GM23338 (cell line): ENCODE measurements at regions not wholly inside any gene's neighbourhood (a gene's known extent, or its start where the extent isn't known, plus 50 kb on each side); places are given as distances from the start of the nearest gene placed in this dataset.

Experiments used
- ATAC-seq: fragments of 200-7000 bp; cut with Tn5 transposase; 3 replicates; pipeline ENCODE4 v1.9.1; 2020
- DNase-seq: peaks from one replicate; pipeline ENCODE4 v3.0.0-alpha.2; 2015; ENCODE audit warnings: low spot score
- H2AFZ ChIP-seq: fragments of 200-600 bp; sonication (generic); 2 replicates; pipeline ENCODE4 v1.8.0; 2016; ENCODE audit warnings: antibody characterized with exemption, mild to moderate bottlenecking, moderate library complexity
- H3F3A ChIP-seq: fragments of 200-600 bp; sonication (generic); replicated peaks from 2 replicates; pipeline ENCODE4 v1.8.0; 2017; ENCODE audit warnings: antibody characterized with exemption, mixed run types, low read depth
- H3K27ac ChIP-seq: fragments of 200-600 bp; sonication (generic); 2 replicates; pipeline ENCODE4 v1.6.1; 2016; ENCODE audit warnings: low read depth
- H3K27me3 ChIP-seq: fragments of 200-600 bp; sonication (generic); 2 replicates; pipeline ENCODE4 v1.8.0; 2016; ENCODE audit warnings: mild to moderate bottlenecking, mixed run types, moderate library complexity; ENCODE audit not compliant: insufficient read depth
- H3K36me3 ChIP-seq: fragments of 200-600 bp; sonication (generic); 2 replicates; pipeline ENCODE4 v1.8.0; 2016; ENCODE audit warnings: mild to moderate bottlenecking; ENCODE audit not compliant: insufficient read depth
- H3K4me1 ChIP-seq: fragments of 200-600 bp; sonication (generic); 2 replicates; pipeline ENCODE4 v1.8.0; 2016; ENCODE audit warnings: mild to moderate bottlenecking, moderate library complexity; ENCODE audit not compliant: insufficient read depth
- H3K4me2 ChIP-seq: fragments of 200-600 bp; sonication (generic); 2 replicates; pipeline ENCODE4 v1.7.1; 2017; ENCODE audit warnings: mixed run types
- H3K4me3 ChIP-seq: fragments of 200-600 bp; sonication (generic); 2 replicates; pipeline ENCODE4 v1.6.1; 2016; ENCODE audit warnings: mixed run types
- H3K79me2 ChIP-seq: fragments of 200-600 bp; sonication (generic); replicated peaks from 2 replicates; pipeline ENCODE4 v1.8.0; 2017; ENCODE audit warnings: mild to moderate bottlenecking; ENCODE audit not compliant: insufficient read depth
- H3K9me2 ChIP-seq: fragments of 200-600 bp; sonication (generic); 2 replicates; pipeline ENCODE4 v1.8.0; 2017; ENCODE audit not compliant: insufficient read depth
- H4K20me1 ChIP-seq: fragments of 200-600 bp; sonication (generic); replicated peaks from 2 replicates; pipeline ENCODE4 v1.8.0; 2017; ENCODE audit warnings: mild to moderate bottlenecking; ENCODE audit not compliant: insufficient read depth
- H3K27ac Mint-ChIP-seq: 2 replicates; pipeline ENCODE4 v1.8.0; 2020; ENCODE audit warnings: inconsistent platforms, mild to moderate bottlenecking, moderate library complexity, mixed read lengths
- H3K27me3 Mint-ChIP-seq: 3 replicates; pipeline ENCODE4 v1.8.0; 2022; ENCODE audit warnings: low read depth, mild to moderate bottlenecking, moderate library complexity, mixed read lengths, inconsistent platforms; ENCODE audit not compliant: insufficient read depth, poor library complexity
- H3K36me3 Mint-ChIP-seq: 3 replicates; pipeline ENCODE4 v1.8.0; 2021; ENCODE audit warnings: low read depth, mild to moderate bottlenecking, inconsistent platforms, moderate library complexity, mixed read lengths
- H3K4me1 Mint-ChIP-seq: 3 replicates; pipeline ENCODE4 v1.8.0; 2020; ENCODE audit warnings: mild to moderate bottlenecking, inconsistent platforms, mixed read lengths
- H3K4me3 Mint-ChIP-seq: 3 replicates; pipeline ENCODE4 v1.8.0; 2021; ENCODE audit warnings: moderate library complexity, mild to moderate bottlenecking, inconsistent platforms, mixed read lengths
- H3K9me3 Mint-ChIP-seq: 3 replicates; pipeline ENCODE4 v1.8.0; 2020; ENCODE audit warnings: moderate library complexity, mild to moderate bottlenecking, inconsistent platforms, mixed read lengths
- CREB1 ChIP-seq: fragments of 250-450 bp; sonication (Bioruptor Pico); IDR thresholded peaks from 2 replicates; pipeline ENCODE4 v1.5.0; 2020; ENCODE audit warnings: low read depth, mild to moderate bottlenecking, moderate library complexity
- EZH2 ChIP-seq: fragments of 200-600 bp; sonication (generic); IDR thresholded peaks from one replicate; pipeline ENCODE4 v1.8.0; 2017; ENCODE audit warnings: antibody characterized with exemption, mild to moderate bottlenecking, low read depth; ENCODE audit not compliant: unreplicated experiment
- EZH2phosphoT487 ChIP-seq: fragments of 200-600 bp; sonication (generic); IDR thresholded peaks from one replicate; pipeline ENCODE4 v1.8.1; 2018; ENCODE audit warnings: antibody characterized with exemption; ENCODE audit not compliant: unreplicated experiment
- JUNB ChIP-seq: IDR thresholded peaks from one replicate; pipeline ENCODE4 v1.6.1; 2016; ENCODE audit warnings: antibody characterized with exemption; ENCODE audit not compliant: unreplicated experiment
- NANOG ChIP-seq: IDR thresholded peaks from 2 replicates; pipeline ENCODE4 v1.6.1; 2016; ENCODE audit warnings: antibody characterized with exemption, borderline replicate concordance
- POLR2AphosphoS5 ChIP-seq: IDR thresholded peaks from 2 replicates; pipeline ENCODE4 v1.6.1; 2016; ENCODE audit warnings: antibody characterized with exemption, low read depth
- STAT1 ChIP-seq: IDR thresholded peaks from one replicate; pipeline ENCODE4 v1.6.1; 2016; ENCODE audit warnings: antibody characterized with exemption; ENCODE audit not compliant: unreplicated experiment
- ZNF114 ChIP-seq: fragments of 250-450 bp; sonication (Bioruptor Pico); IDR thresholded peaks from 2 replicates; pipeline ENCODE4 v1.5.0; 2020; ENCODE audit warnings: mild to moderate bottlenecking, moderate library complexity
- ZNF331 ChIP-seq: fragments of 250-450 bp; sonication (Bioruptor Pico); IDR thresholded peaks from 2 replicates; pipeline ENCODE4 v1.5.0; 2020; ENCODE audit warnings: low read depth, mild to moderate bottlenecking, moderate library complexity
- TF ChIP-seq, protein P1 (sequence below), 2 experiments: fragments of 200-600 bp in 1 of 2; sonication (generic) in 1 of 2; conservative IDR thresholded peaks; 2 replicates each; pipeline versions ENCODE4 v1.5.1 to v1.6.1; 2016 to 2017; ENCODE audit warnings: antibody characterized with exemption in 2 of 2, low read depth in 2 of 2, mild to moderate bottlenecking in 2 of 2, moderate library complexity in 1 of 2
- TF ChIP-seq, protein P2 (sequence below): fragments of 250-450 bp; sonication (Bioruptor Pico); IDR thresholded peaks from 2 replicates; pipeline ENCODE4 v1.5.0; 2020; ENCODE audit warnings: mild to moderate bottlenecking, moderate library complexity
- TF ChIP-seq, protein P3 (sequence below): IDR thresholded peaks from one replicate; pipeline ENCODE4 v1.6.1; 2018; ENCODE audit warnings: antibody characterized with exemption; ENCODE audit not compliant: unreplicated experiment
- TF ChIP-seq, protein P4 (sequence below): IDR thresholded peaks from 2 replicates; pipeline ENCODE4 v1.6.1; 2016; ENCODE audit warnings: antibody characterized with exemption

DNA sequence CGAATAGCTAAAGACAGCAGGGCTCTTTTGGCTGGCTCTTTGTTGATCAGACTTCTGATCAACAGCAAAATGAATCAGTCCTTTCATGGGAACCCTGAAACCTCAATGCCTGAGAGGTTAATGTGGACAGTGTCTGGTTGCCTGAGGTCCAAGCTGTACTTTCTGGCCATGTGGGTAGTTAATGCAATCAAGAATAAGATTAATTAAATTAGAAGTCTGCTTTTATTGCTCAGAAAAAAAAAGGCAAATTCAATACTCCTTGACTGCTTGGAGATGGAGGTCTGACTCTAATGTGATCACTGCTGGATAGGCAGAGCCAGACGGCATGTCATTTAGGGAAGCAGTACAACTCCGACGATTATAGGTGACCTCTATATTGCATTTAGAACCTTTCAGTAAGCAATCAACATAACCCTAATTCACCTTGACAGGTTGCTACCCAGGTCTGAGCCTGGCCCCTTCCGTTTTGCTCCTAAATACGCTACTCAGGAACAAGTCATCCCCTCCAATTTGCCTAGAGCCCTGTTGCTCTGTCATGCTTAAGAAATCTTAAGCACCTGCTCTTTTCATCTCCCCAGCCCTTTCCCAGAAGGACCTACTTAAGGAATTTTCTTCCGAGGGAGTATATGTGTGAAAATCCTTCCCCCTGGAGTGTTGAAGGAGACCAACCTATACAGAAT, 370.0 kb upstream of the SPTLC3 start:
- Histone ChIP-seq H4K20me1 (no peaks in the 10 kb centered on the region), H3K79me2 (no peaks in the 10 kb centered on the region), H3K9me2 (no peaks in the 10 kb centered on the region), H3K4me1 (no peaks in the 10 kb centered on the region), H3K4me3 (no peak overlapping the region), H3K36me3 (no peaks in the 10 kb centered on the region), H3K4me2 (no peak overlapping the region), H2AFZ (no peak overlapping the region), H3F3A (no peaks in the 10 kb centered on the region), H3K27me3 (no peaks in the 10 kb centered on the region), H3K27ac (no peak overlapping the region)
- no peaks in the 10 kb centered on the region for H3K36me3 Mint-ChIP-seq
- no peak for TF ChIP-seq EZH2
- TF ChIP-seq STAT1 = no peak
- no peak for TF ChIP-seq CREB1 (CRISPR knock-in tag)
- TF ChIP-seq, protein P1, sequence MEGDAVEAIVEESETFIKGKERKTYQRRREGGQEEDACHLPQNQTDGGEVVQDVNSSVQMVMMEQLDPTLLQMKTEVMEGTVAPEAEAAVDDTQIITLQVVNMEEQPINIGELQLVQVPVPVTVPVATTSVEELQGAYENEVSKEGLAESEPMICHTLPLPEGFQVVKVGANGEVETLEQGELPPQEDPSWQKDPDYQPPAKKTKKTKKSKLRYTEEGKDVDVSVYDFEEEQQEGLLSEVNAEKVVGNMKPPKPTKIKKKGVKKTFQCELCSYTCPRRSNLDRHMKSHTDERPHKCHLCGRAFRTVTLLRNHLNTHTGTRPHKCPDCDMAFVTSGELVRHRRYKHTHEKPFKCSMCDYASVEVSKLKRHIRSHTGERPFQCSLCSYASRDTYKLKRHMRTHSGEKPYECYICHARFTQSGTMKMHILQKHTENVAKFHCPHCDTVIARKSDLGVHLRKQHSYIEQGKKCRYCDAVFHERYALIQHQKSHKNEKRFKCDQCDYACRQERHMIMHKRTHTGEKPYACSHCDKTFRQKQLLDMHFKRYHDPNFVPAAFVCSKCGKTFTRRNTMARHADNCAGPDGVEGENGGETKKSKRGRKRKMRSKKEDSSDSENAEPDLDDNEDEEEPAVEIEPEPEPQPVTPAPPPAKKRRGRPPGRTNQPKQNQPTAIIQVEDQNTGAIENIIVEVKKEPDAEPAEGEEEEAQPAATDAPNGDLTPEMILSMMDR (conservative IDR thresholded peaks at IDR 0.05; ENCODE audit: low read depth in 2 of 2) = no peak
- no peak for TF ChIP-seq ZNF331 (CRISPR knock-in tag)
- TF ChIP-seq, protein P2, sequence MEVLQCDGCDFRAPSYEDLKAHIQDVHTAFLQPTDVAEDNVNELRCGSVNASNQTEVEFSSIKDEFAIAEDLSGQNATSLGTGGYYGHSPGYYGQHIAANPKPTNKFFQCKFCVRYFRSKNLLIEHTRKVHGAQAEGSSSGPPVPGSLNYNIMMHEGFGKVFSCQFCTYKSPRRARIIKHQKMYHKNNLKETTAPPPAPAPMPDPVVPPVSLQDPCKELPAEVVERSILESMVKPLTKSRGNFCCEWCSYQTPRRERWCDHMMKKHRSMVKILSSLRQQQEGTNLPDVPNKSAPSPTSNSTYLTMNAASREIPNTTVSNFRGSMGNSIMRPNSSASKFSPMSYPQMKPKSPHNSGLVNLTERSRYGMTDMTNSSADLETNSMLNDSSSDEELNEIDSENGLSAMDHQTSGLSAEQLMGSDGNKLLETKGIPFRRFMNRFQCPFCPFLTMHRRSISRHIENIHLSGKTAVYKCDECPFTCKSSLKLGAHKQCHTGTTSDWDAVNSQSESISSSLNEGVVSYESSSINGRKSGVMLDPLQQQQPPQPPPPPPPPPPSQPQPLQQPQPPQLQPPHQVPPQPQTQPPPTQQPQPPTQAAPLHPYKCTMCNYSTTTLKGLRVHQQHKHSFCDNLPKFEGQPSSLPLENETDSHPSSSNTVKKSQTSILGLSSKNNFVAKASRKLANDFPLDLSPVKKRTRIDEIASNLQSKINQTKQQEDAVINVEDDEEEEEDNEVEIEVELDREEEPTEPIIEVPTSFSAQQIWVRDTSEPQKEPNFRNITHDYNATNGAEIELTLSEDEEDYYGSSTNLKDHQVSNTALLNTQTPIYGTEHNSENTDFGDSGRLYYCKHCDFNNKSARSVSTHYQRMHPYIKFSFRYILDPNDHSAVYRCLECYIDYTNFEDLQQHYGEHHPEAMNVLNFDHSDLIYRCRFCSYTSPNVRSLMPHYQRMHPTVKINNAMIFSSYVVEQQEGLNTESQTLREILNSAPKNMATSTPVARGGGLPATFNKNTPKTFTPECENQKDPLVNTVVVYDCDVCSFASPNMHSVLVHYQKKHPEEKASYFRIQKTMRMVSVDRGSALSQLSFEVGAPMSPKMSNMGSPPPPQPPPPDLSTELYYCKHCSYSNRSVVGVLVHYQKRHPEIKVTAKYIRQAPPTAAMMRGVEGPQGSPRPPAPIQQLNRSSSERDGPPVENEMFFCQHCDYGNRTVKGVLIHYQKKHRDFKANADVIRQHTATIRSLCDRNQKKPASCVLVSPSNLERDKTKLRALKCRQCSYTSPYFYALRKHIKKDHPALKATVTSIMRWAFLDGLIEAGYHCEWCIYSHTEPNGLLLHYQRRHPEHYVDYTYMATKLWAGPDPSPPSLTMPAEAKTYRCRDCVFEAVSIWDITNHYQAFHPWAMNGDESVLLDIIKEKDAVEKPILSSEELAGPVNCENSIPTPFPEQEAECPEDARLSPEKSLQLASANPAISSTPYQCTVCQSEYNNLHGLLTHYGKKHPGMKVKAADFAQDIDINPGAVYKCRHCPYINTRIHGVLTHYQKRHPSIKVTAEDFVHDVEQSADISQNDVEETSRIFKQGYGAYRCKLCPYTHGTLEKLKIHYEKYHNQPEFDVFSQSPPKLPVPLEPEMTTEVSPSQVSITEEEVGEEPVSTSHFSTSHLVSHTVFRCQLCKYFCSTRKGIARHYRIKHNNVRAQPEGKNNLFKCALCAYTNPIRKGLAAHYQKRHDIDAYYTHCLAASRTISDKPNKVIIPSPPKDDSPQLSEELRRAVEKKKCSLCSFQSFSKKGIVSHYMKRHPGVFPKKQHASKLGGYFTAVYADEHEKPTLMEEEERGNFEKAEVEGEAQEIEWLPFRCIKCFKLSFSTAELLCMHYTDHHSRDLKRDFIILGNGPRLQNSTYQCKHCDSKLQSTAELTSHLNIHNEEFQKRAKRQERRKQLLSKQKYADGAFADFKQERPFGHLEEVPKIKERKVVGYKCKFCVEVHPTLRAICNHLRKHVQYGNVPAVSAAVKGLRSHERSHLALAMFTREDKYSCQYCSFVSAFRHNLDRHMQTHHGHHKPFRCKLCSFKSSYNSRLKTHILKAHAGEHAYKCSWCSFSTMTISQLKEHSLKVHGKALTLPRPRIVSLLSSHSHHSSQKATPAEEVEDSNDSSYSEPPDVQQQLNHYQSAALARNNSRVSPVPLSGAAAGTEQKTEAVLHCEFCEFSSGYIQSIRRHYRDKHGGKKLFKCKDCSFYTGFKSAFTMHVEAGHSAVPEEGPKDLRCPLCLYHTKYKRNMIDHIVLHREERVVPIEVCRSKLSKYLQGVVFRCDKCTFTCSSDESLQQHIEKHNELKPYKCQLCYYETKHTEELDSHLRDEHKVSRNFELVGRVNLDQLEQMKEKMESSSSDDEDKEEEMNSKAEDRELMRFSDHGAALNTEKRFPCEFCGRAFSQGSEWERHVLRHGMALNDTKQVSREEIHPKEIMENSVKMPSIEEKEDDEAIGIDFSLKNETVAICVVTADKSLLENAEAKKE (CRISPR knock-in tag) = no peak
- TF ChIP-seq, protein P3, sequence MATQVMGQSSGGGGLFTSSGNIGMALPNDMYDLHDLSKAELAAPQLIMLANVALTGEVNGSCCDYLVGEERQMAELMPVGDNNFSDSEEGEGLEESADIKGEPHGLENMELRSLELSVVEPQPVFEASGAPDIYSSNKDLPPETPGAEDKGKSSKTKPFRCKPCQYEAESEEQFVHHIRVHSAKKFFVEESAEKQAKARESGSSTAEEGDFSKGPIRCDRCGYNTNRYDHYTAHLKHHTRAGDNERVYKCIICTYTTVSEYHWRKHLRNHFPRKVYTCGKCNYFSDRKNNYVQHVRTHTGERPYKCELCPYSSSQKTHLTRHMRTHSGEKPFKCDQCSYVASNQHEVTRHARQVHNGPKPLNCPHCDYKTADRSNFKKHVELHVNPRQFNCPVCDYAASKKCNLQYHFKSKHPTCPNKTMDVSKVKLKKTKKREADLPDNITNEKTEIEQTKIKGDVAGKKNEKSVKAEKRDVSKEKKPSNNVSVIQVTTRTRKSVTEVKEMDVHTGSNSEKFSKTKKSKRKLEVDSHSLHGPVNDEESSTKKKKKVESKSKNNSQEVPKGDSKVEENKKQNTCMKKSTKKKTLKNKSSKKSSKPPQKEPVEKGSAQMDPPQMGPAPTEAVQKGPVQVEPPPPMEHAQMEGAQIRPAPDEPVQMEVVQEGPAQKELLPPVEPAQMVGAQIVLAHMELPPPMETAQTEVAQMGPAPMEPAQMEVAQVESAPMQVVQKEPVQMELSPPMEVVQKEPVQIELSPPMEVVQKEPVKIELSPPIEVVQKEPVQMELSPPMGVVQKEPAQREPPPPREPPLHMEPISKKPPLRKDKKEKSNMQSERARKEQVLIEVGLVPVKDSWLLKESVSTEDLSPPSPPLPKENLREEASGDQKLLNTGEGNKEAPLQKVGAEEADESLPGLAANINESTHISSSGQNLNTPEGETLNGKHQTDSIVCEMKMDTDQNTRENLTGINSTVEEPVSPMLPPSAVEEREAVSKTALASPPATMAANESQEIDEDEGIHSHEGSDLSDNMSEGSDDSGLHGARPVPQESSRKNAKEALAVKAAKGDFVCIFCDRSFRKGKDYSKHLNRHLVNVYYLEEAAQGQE = no peak
- no peak for TF ChIP-seq POLR2AphosphoS5
- TF ChIP-seq, protein P4, sequence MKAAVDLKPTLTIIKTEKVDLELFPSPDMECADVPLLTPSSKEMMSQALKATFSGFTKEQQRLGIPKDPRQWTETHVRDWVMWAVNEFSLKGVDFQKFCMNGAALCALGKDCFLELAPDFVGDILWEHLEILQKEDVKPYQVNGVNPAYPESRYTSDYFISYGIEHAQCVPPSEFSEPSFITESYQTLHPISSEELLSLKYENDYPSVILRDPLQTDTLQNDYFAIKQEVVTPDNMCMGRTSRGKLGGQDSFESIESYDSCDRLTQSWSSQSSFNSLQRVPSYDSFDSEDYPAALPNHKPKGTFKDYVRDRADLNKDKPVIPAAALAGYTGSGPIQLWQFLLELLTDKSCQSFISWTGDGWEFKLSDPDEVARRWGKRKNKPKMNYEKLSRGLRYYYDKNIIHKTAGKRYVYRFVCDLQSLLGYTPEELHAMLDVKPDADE = no peak
- no peak for TF ChIP-seq ZNF114 (CRISPR knock-in tag)
- TF ChIP-seq NANOG = no peak
- no peak for TF ChIP-seq EZH2phosphoT487
- TF ChIP-seq JUNB = no peak
- DNase-seq (peak; percentile 19), ATAC-seq (no peak; the same call in 2 of the 3 replicates)
- no peak overlapping the region for H3K27ac Mint-ChIP-seq
- peaks cover 12% of the 10 kb centered on the region; the same call in 2 of the 3 replicates for H3K4me1 Mint-ChIP-seq
- no peak overlapping the region for H3K4me3 Mint-ChIP-seq
- H3K9me3 Mint-ChIP-seq = no peaks in the 10 kb centered on the region
- no peaks in the 10 kb centered on the region for H3K27me3 Mint-ChIP-seq
